HepG2 (cell line): ENCODE measurements at regions not wholly inside any gene's neighbourhood (a gene's known extent, or its start where the extent isn't known, plus 50 kb on each side); places are given as distances from the start of the nearest gene placed in this dataset.

Experiments
- ATAC-seq: fragments of 200-7000 bp; cut with Tn5 transposase; 3 replicates; pipeline ENCODE4 v1.9.1; 2020; ENCODE audit warnings: mild to moderate bottlenecking, moderate library complexity
- BruUV-seq: library from RNA; stranded (reverse); fragments of 400-500 nt; replicated peaks from 2 replicates; lab custom pipeline; 2021; lab: Mats Ljungman, UMichigan
- CTCF ChIA-PET: fragments of 300-600 bp; formaldehyde crosslinking; extraction: SDS; loops from one replicate; lab custom pipeline; 2021; ENCODE audit warnings: low total read pairs, inconsistent platforms, low intra/inter-chr PET ratio; lab: Yijun Ruan, JAX
- POLR2A ChIA-PET: fragments of 350-600 bp; sonication (Branson Sonifier 250); formaldehyde crosslinking; loops from one replicate; lab custom pipeline; 2020; ENCODE audit warnings: antibody characterized with exemption, inconsistent platforms; lab: Yijun Ruan, JAX
- DNase-seq: peaks from one replicate; pipeline ENCODE4 v3.0.0-alpha.2; 2015; ENCODE audit warnings: low spot score
- FAIRE-seq: peaks from 3 replicates; lab custom pipeline; 2011; peaks lifted over from hg19 to GRCh38; lab: Jason Lieb, UNC
- H2AFZ ChIP-seq: one replicate; pipeline ENCODE4 v1.6.1; 2011; ENCODE audit warnings: low read length, inconsistent platforms
- H3K27ac ChIP-seq: fragments of 300-600 bp; 3 replicates; pipeline ENCODE4 v1.8.0; 2011; ENCODE audit warnings: mixed run types, mild to moderate bottlenecking, mixed read lengths, low read length, inconsistent platforms; ENCODE audit not compliant: insufficient read depth; ENCODE audit errors: extremely low read length
- H3K27me3 ChIP-seq, 2 experiments: fragments of 200-600 bp in 1 of 2; 2 replicates in 1 of 2; 3 replicates in 1 of 2; pipeline versions ENCODE4 v1.6.0 to v1.8.0; 2011; ENCODE audit warnings: low read length in 2 of 2, mild to moderate bottlenecking in 2 of 2, moderate library complexity in 2 of 2, inconsistent platforms in 1 of 2; ENCODE audit not compliant: insufficient read depth in 2 of 2, control insufficient read depth in 1 of 2
- H3K36me3 ChIP-seq, 2 experiments: fragments of 200-600 bp in 1 of 2; replicated peaks in 1 of 2; 2 replicates in 1 of 2; 3 replicates in 1 of 2; pipeline versions ENCODE4 v1.5.1 to v1.8.0; 2011; ENCODE audit warnings: low read length in 2 of 2, inconsistent platforms in 1 of 2; ENCODE audit not compliant: insufficient read depth in 2 of 2, control insufficient read depth in 1 of 2
- H3K4me1 ChIP-seq: 2 replicates; pipeline ENCODE4 v1.5.1; 2012; ENCODE audit warnings: low read length, inconsistent platforms; ENCODE audit not compliant: insufficient read depth
- H3K4me2 ChIP-seq: 2 replicates; pipeline ENCODE4 v1.6.0; 2011; ENCODE audit warnings: low read depth, low read length, inconsistent platforms
- H3K4me3 ChIP-seq, 3 experiments: fragments of 200-600 bp in 1 of 3; sonication (generic), shearing (Covaris generic) in 1 of 3; replicated peaks in 1 of 3; 2 replicates each; pipeline ENCODE4 v1.5.1; 2011 to 2016; ENCODE audit warnings: low read length in 3 of 3, inconsistent platforms in 2 of 3, low read depth in 2 of 3, mild to moderate bottlenecking in 2 of 3, control low read depth in 1 of 3, mixed read lengths in 1 of 3; ENCODE audit not compliant: insufficient read depth in 1 of 3
- H3K79me2 ChIP-seq: one replicate; pipeline ENCODE4 v1.6.1; 2011; ENCODE audit warnings: low read length, inconsistent platforms; ENCODE audit not compliant: insufficient read depth
- H3K9ac ChIP-seq: 2 replicates; pipeline ENCODE4 v1.6.0; 2011; ENCODE audit warnings: mild to moderate bottlenecking, low read depth, low read length, inconsistent platforms; ENCODE audit not compliant: insufficient read depth
- H3K9me3 ChIP-seq: 2 replicates; pipeline ENCODE4 v1.5.1; 2012; ENCODE audit warnings: mild to moderate bottlenecking, low read length
- H4K20me1 ChIP-seq: 2 replicates; pipeline ENCODE4 v1.6.0; 2011; ENCODE audit warnings: inconsistent platforms, mild to moderate bottlenecking, low read length, moderate library complexity; ENCODE audit not compliant: insufficient read depth
- ERF ChIP-seq: IDR thresholded peaks from 2 replicates; pipeline ENCODE4 v1.6.1; 2018; ENCODE audit warnings: missing biosample characterization, missing genetic modification reagents
- NFIB ChIP-seq: sonication (generic); formaldehyde crosslinking; IDR thresholded peaks from 2 replicates; pipeline ENCODE4 v1.9.0; 2021; ENCODE audit warnings: missing genetic modification reagents, mild to moderate bottlenecking, borderline replicate concordance
- PAX8 ChIP-seq: sonication (generic); formaldehyde crosslinking; IDR thresholded peaks from 2 replicates; pipeline ENCODE4 v1.8.0; 2022; ENCODE audit warnings: mild to moderate bottlenecking, missing genetic modification reagents, borderline replicate concordance
- SP140L ChIP-seq: sonication (generic); formaldehyde crosslinking; IDR thresholded peaks from 2 replicates; pipeline ENCODE4 v1.4.0; 2020; ENCODE audit warnings: missing genetic modification reagents, borderline replicate concordance
- TIGD3 ChIP-seq: sonication (generic); formaldehyde crosslinking; IDR thresholded peaks from 2 replicates; pipeline ENCODE4 v1.5.1; 2020; ENCODE audit warnings: mild to moderate bottlenecking, missing genetic modification reagents, borderline replicate concordance
- ZNF225 ChIP-seq: sonication (generic); formaldehyde crosslinking; IDR thresholded peaks from 2 replicates; pipeline ENCODE4 v1.4.0; 2020; ENCODE audit warnings: mild to moderate bottlenecking, missing genetic modification reagents
- WGBS: methylation state at CpG from one replicate; pipeline ENCODE4 v1.1.6; 2017; ENCODE audit warnings: low lambda C conversion rate; 5-methylcytosine and 5-hydroxymethylcytosine counted together
- in situ Hi-C: cut with HindIII; loops from 2 replicates; pipeline ENCODE4 v1.10.0; 2017; ENCODE audit warnings: low pct_unique_long_range_greater_than_20kb; ENCODE audit not compliant: extremely low pct_ligation_motif_present
- intact Hi-C: fragments of 100-400 bp; cut with micrococcal nuclease; formaldehyde crosslinking; loops from one replicate; pipeline ENCODE4 v1.10.0; 2022; ENCODE audit not compliant: unreplicated experiment
- TF ChIP-seq, protein P1 (sequence below): IDR thresholded peaks from 2 replicates; pipeline ENCODE4 v1.6.1; 2016; ENCODE audit warnings: low read depth, missing genetic modification reagents, missing compliant biosample characterization
- TF ChIP-seq, protein P2 (sequence below): IDR thresholded peaks from 2 replicates; pipeline ENCODE4 v1.6.1; 2016; ENCODE audit warnings: missing compliant biosample characterization, missing genetic modification reagents, borderline replicate concordance

DNA sequence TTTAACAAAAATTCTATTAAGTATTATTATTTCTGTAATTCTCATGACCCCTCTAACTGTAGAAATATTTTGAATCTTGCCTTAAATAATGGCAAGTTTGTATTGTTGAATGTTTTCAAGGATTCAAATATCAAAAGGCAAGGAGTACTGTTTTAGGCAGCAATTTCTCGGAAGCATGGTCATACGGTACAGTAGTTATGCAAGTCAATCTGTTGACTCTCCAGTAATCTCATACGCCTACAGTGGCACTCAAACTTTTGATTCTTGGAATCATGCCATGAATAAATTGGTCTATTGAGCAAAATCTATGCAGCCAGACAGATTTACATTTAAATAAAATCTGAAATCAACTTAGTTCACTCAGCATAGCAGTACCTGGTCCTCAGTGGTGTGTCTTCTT, 139.6 kb upstream of the FAM47C start:
- Histone ChIP-seq H3K9me3 (no peaks in the 10 kb centered on the region), H3K9ac (no peak overlapping the region), H3K27ac (no peak overlapping the region), H3K79me2 (no peaks in the 10 kb centered on the region), H3K4me1 (no peaks in the 10 kb centered on the region), H3K36me3 (no peaks in the 10 kb centered on the region), H3K4me2 (no peak overlapping the region), H3K4me3 (no peak overlapping the region)
- ChIA-PET CTCF (no interaction called here), POLR2A (no interaction called here)
- in situ Hi-C loops: loop anchor here (25.0 kb wide), 1 partner anchor 981 kb away; no protein-coding TSS in a partner anchor
- ATAC-seq: no peak
- TF ChIP-seq PAX8 (CRISPR knock-in tag): no peak
- no peak for TF ChIP-seq ZNF225 (CRISPR knock-in tag)
- no peak for TF ChIP-seq ERF
- TF ChIP-seq, protein P1, sequence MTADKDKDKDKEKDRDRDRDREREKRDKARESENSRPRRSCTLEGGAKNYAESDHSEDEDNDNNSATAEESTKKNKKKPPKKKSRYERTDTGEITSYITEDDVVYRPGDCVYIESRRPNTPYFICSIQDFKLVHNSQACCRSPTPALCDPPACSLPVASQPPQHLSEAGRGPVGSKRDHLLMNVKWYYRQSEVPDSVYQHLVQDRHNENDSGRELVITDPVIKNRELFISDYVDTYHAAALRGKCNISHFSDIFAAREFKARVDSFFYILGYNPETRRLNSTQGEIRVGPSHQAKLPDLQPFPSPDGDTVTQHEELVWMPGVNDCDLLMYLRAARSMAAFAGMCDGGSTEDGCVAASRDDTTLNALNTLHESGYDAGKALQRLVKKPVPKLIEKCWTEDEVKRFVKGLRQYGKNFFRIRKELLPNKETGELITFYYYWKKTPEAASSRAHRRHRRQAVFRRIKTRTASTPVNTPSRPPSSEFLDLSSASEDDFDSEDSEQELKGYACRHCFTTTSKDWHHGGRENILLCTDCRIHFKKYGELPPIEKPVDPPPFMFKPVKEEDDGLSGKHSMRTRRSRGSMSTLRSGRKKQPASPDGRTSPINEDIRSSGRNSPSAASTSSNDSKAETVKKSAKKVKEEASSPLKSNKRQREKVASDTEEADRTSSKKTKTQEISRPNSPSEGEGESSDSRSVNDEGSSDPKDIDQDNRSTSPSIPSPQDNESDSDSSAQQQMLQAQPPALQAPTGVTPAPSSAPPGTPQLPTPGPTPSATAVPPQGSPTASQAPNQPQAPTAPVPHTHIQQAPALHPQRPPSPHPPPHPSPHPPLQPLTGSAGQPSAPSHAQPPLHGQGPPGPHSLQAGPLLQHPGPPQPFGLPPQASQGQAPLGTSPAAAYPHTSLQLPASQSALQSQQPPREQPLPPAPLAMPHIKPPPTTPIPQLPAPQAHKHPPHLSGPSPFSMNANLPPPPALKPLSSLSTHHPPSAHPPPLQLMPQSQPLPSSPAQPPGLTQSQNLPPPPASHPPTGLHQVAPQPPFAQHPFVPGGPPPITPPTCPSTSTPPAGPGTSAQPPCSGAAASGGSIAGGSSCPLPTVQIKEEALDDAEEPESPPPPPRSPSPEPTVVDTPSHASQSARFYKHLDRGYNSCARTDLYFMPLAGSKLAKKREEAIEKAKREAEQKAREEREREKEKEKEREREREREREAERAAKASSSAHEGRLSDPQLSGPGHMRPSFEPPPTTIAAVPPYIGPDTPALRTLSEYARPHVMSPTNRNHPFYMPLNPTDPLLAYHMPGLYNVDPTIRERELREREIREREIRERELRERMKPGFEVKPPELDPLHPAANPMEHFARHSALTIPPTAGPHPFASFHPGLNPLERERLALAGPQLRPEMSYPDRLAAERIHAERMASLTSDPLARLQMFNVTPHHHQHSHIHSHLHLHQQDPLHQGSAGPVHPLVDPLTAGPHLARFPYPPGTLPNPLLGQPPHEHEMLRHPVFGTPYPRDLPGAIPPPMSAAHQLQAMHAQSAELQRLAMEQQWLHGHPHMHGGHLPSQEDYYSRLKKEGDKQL (CRISPR knock-in tag): no peak
- TF ChIP-seq TIGD3: no peak
- TF ChIP-seq SP140L (CRISPR knock-in tag): no peak
- TF ChIP-seq NFIB: no peak
- TF ChIP-seq, protein P2, sequence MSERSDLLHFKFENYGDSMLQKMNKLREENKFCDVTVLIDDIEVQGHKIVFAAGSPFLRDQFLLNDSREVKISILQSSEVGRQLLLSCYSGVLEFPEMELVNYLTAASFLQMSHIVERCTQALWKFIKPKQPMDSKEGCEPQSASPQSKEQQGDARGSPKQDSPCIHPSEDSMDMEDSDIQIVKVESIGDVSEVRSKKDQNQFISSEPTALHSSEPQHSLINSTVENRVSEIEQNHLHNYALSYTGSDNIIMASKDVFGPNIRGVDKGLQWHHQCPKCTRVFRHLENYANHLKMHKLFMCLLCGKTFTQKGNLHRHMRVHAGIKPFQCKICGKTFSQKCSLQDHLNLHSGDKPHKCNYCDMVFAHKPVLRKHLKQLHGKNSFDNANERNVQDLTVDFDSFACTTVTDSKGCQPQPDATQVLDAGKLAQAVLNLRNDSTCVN (CRISPR knock-in tag): no peak
- TF ChIP-seq, all 625 proteins: peak for 0
- WGBS: 0% methylated on average over 2 of the region's 3 CpGs
- Histone ChIP-seq H4K20me1 (no peaks in the 10 kb centered on the region), H3K27me3 (no peaks in the 10 kb centered on the region), H2AFZ (no peak overlapping the region)
- intact Hi-C loops: loop anchor here (5.0 kb wide), 1 partner anchor 1486 kb away; no protein-coding TSS in a partner anchor
- FAIRE-seq (no peak), DNase-seq (no peak)
- BruUV-seq: no TSS peak
